DMS 273 (cell line): ENCODE measurements at regions not wholly inside any gene's neighbourhood (a gene's known extent, or its start where the extent isn't known, plus 50 kb on each side); places are given as distances from the start of the nearest gene placed in this dataset.
A peak's percentile ranks its signal among the peaks of the same experiment; 100 is the strongest.
"Not testable (repeated sequence)": the region's sequence is repeated elsewhere in the genome, so short reads cannot be mapped to it uniquely, and the experiment has no call there.

ENCODE experiments used
- DNase-seq: peaks from one replicate; lab custom pipeline; 2025; ENCODE audit not compliant: unreplicated experiment; lab: John Stamatoyannopoulos, UW

DNA sequence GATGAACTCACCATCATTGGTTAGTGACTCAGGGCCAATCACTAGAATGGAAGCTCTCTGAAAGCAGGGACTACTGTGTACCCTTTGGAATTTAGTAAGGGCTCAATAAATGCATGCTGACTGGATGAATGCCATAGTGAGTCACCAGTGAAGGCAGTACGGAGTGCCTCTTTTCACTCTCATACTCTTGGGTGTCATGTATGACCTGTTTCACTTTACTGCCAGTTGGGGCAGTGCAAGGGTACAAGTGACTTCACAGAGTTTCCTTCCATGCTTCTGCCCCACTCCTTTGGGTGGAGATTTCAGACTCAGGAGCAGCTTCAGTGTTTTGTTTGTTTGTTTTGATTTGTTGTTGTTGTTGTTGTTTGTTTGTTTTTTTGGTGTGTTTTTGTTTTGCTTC lies 57.7 kb downstream of the SOX3 start:
- no peak for DNase-seq

DNA sequence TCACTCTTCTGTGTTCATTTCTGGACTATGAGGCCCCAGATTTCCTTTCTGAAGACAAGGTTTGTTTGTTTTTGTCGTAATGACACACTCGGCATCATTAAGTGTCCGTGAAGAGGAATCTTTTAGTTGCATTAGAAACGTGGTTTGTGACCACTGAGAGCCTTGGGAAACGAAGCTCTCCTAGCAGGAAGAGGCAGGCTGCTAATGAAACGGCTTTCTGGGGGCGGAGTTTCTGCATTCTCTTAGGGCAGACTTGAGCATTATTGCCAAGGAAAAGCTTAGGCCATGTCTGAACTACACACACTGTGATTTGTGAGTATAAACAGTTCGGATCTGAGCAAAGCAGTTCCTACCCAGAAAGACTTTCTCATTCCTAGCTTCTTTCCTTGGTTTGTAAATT lies 64.0 kb downstream of the SOX3 start:
- DNase-seq, result no peak

DNA sequence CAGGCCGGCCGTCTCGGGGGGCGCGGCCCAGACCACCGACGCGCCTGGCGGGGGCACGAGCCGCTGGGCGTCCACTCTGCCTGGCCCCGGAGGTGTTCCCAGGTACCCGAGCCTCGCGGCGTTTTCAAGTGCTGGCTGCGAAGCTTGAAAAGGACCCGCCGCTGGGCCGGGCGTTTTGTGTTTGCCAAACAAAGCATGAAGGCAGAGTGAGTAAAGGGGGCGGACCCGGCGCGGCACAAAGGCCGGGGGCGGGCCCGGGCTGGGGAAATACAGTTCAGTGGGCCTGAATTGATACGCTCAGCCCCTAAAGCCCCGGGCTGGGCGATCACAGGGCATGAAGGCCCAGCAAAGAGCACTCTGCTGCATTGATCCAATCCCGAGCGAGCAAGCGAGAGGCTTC lies 65.4 kb downstream of the SOX3 start:
- no peak for DNase-seq

DNA sequence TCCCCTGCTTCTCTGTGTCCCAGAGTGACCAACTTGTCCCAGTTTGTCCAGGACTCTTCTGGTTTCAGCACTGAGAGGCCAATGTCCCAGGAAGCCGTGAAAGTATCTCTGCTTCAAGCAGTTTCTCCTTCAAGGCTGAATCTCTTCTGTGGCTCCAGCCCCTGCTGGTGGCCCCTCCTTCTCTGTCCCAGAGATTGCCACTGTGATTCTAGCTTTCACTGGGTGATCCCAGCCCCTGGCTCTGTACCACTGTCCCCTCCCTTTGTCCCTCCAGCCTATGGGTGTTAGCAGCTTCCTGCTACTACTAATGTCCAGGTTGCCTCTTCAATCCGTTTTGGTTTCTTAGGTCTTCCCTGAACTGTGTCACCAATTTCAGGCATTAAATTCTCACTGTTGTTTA lies 70.5 kb downstream of the SOX3 start:
- no peak for DNase-seq

DNA sequence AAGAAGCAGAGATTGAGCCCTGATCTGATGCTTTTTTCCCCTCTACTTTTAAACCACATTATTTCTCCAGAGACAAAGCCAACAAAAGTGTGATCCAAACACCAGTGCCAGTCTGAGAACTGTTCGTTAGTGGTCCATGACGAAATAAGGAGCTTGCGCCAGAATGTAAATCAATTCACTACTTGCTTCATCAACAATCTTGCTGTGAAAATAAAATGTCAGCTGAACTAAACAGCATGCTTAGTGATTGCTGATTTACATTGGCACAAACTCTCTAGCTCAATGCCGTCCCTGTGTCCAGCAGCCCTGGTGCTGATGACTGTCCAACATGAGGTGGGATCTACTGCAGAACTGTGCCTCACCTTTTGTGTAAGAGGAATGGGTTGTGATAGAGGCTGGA lies 71.3 kb downstream of the SOX3 start:
- DNase-seq, result no peak

DNA sequence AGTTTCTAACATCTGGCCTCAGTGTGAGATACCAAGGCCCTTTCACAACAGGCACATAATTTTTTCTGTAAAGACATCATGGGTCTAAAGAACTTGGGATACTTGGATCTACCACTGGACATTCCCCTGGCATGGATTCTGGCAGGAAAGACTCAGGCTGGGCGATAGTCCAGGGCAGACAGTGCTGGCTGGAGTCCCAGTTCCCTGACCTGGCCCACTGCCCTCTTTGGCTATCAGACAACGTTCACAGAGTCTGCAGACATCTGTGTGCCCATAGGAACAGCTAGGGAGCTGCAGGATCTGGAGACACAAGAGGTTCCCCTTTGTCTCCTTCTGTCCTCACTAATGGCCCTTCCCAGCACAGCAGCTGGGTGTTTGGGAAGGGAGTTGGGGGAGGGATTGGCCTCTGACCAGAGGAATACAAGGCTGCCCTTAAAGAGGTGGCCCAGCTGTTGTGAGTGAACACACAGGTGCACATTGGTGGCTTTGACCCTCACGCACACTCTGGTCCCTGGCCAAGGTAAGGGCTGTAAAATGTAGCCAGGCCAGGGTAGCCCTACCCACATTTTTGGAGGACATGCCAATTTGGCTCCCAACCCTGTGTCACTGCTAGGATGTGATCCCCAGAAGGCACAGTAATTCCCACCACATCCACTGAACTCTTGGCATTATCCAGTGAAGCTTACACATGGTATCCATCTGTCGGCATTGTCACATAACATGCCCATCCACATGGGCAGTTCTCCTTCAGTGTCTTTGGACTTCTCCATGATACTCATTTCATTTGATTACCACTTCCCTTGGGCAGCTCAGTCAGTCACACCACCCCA lies 72.3 kb downstream of the SOX3 start:
- no peak for DNase-seq

DNA sequence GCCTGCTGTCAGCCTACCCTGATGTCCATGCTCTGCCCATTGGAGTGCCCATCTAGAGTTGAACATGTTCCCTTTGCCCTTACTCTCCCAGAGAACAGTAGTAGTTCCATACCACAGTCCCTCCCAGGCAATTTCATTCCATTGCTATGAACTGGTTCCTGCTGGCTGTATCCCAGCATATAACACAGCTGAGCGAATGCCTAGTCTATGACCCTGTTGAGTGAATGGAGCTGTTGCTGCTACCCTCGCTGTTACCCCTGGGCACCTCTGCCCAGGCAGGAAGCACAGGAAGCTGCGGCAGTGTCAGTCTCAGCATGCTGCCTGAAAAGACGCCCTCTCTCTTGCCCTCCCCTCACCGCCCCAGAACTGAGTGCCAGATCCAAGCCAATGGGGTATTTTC lies 73.3 kb downstream of the SOX3 start:
- DNase-seq, result no peak

DNA sequence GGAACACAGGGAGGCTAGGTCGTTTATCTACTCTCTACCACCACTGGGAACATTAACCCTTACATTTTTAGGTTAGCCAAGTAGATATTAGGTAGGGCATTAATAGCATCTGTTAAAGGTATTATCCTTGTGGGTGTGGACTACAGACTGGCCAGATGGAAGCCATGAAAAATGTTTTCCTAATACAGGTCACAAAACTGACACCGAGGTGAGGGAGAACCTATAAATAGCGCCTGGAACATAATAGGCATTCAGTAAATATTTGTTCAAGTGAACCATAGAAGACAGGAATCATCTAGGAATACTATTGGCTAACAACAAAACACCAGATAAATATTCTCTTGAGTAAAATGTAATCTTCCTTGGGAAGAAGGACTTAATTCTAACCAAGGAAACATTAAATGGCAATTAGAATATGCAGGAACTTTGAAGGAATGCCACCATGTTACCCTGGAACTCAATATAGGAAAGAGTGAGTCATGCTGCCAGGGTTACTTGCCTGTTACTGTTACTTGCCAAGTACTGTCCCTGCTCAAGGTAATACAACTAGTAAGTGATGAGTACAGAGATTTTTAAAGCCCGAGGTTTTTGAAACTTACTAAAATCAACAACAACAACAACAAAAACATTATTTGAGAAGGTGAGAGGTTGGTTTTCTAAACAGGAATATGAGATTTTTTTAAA lies 79.0 kb downstream of the SOX3 start:
- DNase-seq, result no peak

DNA sequence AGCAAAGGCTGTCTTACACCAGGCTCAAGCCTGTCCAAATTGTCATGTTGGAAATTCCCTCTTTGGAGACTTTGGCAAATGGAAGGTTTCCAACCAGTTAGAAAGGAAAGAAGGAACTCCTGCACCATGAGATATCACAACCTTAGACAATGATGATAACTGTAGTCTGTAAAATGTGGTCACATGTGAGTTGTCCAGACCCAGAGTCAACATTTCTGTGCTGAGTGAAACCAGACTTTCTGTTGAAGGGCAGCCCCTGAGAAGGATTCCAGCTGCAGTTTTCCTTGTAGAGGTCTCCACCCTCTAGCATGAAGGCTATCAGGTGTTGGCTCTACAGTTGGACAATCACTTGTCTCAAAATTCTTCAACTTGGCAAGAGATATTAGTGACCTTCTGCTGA lies 82.4 kb downstream of the SOX3 start:
- DNase-seq, result no peak

DNA sequence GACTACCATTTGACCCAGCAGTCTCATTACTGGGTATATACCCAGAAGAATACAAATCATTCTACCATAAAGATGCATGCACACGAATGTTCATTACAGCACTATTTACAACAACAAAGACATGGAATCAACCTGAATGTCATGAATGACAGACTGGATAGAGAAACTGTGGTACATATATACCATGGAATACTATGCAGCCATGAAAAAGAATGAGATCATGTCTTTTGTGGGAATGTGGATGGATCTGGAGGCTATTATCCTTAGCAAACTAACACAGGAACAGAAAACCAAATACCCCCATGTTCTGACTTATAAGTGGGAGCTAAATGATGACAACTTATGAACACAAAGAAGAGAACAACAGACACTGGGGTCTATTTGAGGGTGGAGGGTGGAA lies 102.7 kb downstream of the SOX3 start:
- not testable (repeated sequence) for DNase-seq

DNA sequence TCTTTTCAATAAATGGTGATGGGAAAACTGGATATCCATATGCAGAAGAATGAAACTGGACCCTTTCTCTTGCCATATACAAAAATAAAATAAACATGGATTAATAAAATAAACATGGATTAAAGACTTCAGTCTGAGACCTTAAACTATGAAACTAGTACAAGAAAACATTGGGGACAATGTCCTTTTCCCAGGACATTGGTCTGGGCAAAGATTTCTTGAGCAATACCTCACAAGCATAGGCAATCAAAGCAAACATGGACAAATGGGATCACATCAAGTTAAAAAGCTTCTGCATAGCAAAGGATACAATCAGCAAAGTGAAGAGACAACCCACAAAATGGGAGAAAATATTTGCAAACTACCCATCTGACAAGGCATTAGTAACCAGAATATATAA lies 108.5 kb downstream of the SOX3 start:
- DNase-seq, result not testable (repeated sequence)

DNA sequence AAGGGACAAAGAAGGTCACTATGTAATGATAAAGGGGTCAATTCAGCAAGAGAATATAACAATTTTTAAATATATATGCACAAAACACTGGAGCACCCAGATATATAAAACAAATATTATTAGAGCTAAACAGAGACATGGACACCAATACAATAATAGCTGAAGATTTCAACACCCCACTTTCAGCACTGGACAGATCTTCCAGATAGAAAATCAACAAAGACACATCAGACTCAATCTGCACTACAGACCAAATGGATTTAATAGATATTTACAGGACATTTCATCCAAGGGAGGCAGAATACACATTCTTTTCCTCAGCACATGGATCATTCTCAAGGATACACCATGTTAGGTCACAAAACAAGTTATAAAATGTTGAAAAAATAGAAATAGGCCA lies 111.4 kb downstream of the SOX3 start:
- no peak for DNase-seq

DNA sequence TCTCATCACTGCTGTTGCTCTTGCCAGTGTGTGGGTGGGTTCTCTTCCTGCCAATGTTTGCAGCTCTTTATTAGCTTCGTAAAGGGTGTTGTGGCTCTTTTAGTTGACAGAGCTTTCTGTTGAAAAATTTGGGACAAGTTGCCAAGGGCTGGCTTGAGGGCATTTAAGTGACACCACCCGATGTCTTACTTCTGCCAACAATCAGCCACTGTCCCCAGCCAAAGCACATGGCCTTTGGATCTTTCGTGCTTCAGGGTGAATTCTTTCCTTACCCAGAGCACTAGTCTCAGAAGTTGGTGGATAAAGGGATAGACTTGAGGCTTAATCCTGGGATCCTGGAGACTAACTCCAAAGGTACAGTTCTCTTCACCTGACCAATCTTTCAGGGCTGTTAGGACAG lies 113.6 kb downstream of the SOX3 start:
- no peak for DNase-seq

DNA sequence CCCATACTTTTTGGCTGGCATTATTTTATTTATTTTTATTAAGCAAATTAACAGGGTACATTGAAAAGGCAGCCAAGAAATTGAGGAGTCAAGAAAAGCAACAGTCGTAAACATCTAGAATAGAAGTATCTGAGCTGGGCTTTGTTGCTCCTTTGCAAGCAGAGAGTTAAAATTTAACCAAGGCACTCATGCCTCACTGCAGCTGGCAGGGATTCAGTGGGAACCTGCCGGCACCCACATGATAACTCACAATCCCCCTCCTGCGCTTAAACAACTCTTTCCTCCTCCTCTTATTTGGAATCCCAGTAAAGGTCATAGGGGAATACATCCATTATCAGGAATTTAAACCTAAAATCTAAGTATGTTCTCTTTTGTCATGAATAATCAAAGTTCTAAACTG lies 115.5 kb downstream of the SOX3 start:
- DNase-seq, result no peak

DNA sequence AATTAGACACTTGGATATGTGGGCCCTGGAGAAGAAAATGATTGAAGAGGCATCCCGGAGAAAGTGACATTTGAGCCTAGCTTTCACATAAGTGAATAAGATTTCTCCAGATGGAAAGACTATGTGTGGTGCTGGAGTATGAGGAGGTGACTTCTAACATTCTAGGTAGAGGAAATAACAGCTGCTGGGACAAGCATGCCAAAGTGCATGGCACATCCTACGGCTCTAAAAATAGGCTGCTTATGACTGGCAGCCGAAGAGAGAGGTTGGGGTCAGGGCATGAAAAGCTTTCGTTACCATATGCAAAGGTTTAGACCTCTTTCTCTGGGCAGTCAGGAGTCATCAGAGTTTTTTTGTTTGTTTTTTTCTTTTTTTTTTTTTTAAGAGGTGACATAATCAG lies 142.0 kb downstream of the SOX3 start:
- no peak for DNase-seq

DNA sequence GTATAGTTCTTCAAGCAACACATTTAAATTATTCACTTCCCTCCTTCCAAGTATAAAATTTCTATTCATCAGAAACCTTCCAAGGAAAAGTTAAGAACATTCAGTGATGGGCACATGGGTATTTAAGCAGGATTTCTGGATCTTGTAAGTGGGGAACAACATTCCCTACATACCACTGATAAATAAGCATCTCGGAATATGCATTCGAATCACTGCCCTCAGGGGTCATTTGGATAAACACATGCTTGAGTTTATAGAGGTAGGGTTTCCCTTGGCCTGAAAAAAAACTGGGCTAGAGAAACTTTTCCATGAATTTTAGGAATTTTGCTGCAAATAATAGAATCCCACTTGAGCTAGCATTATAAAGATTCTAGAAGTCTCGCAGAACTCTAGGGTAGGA lies 143.9 kb downstream of the SOX3 start:
- no peak for DNase-seq

DNA sequence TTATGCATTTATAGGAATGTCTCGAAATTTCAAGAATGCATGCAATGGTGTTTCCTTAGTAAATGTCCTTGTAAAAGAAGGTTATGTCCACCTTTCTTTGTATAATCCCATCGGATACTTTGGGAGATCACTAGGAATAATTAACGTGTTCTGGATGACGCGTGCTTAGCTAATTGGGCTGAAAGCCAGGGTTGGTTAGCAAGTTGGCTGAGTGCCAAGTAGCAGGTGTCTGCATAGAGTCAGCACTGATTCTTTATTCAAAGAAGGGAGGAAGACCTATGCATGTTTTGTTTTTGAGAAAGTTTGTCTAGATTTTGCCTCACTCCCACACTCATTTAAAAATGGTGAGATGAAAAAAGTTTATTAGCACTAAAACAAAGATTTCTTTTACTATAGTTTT lies 144.6 kb downstream of the SOX3 start:
- DNase-seq, result peak; percentile 20

DNA sequence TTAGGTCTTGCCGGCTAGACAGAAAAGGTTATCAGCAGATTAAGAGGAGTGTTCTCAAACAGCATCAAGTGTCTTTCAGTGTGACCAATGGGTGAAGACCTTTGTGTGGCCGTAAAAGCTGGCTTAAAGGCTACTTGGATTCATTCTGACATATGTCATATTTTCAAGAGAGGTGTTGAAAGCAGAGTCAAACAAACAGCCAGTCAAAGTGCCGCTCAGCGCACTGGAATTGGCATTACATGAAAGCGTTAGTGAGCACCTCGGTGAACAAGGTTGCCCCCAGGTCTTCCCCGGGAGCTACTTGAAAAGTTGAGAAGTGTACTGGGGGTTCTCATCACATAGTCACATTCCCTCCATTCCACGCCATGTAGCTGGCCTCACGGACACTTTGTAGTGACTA lies 148.9 kb downstream of the SOX3 start:
- no peak for DNase-seq

DNA sequence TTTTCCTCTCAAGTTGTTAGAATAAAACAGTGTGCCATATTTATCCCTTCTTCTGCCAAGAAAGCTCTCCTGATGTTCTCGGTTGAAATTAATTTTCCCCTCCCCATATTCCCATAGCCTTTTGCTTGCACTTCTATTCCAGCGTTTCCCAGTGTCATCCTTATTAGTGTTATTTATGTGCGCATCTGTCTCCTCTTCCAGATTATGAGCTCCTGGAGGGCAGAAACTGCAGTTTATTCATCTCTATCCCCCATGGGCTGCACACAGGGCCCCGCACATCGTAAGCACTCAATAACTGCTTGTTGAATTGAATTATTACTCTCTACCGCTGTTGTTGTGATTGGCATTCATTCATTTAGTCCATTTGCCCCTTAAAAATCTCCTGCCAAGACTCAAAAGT lies 149.4 kb downstream of the SOX3 start:
- no peak for DNase-seq

DNA sequence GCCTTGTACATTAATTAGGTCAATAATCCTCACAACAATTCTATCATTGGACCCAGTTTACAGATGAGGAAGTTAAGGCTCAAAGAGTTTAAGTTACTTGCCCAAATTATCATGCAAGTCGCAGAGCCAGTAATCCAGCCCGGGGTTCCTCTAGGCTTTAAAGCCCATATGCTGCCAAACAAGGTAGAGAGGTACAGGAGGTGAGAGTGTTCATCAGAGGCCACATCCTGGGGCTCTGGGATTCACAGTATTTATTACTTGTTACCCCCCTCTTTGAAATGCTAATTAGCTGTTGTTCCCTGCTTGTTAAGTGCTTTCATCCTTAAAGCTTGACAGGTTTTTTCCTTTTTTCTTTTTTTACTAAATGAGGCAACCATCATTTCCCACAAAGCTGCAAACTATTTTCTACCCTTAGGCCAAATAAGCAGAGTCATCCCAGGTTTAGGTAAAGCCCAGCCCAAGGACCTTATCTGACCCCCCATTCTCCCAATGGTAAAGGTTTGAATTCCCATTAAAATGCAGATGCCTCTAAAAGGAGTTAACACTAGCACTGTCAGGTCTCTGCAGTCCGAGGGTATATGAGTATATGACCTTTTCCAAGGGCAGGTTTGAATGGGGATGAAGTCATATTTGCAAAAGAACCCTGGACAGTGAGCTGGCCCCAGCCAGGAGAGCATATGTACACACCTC lies 150.3 kb downstream of the SOX3 start:
- DNase-seq, result no peak

DNA sequence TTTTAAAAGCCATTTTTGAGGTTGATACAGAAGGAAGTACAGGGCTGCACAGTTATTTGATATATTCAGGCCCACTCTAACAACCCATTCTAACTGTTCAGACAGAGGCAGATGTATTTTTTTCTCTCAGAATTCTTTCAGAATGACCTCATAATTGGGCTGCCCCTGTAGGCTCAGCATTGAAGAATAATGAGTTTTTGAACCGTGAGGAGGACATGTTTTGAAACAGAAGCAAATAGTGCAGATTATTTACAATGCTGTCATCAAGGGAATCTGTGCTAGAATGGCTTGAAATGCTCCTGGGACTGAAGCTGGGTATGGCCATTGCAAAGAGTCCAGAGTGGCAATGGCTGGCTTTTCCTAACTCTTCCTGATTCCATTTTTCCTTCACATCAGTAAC lies 158.1 kb downstream of the SOX3 start:
- DNase-seq, result no peak

DNA sequence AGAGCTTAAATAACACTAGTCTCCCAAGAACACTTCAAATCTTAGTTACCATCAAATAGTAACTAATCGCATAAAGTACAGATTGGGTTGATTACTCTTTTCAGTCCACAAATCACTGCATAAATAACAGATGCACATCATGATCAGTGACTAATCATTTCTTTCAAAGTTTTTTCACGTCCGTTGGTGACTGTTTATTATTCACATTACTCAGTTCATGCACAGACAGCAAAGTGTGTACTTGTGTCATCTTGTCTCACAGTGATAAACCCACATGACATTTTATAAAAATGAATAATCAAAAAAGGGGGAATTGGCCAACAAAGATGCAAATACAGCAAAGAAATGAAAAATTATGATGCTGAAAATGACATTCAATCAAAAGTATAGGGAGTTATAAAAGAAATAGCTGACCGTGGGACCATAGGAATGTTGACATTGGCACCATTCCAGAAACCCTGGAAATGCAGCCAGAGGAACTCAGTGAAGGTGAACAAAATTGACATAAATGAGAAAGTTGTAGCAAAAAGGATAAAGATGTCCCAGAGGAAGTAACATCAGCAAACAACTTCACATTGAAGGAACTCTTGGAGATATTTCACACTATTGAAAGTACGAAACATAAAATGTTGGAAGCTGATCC lies 161.5 kb downstream of the SOX3 start:
- DNase-seq, result peak; percentile 3
